ENCODE measurements at regions not wholly inside any gene's neighbourhood (a gene's known extent, or its start where the extent isn't known, plus 50 kb on each side); places are given as distances from the start of the nearest gene placed in this dataset.
A peak's percentile ranks its signal among the peaks of the same experiment; 100 is the strongest.

GRCh38 chr5:133905424-133905823 lies 63.0 kb downstream of the C5orf15 start:
- TF ChIP-seq POU2F2 (IDR thresholded peaks at IDR 0.05; ENCODE audit: low read depth, low read length) (no peak), POLR2A (IDR thresholded peaks at IDR 0.05; ENCODE audit: low read depth, low read length) (no peak), POLR2AphosphoS5 (IDR thresholded peaks at IDR 0.05; ENCODE audit: low read depth, low read length) (no peak), TAF1 (IDR thresholded peaks at IDR 0.05; ENCODE audit: low read depth, low read length) (no peak), PAX5 (IDR thresholded peaks at IDR 0.05; ENCODE audit: insufficient read depth, low read length, severe bottlenecking) (no peak), SPI1 (IDR thresholded peaks at IDR 0.05; ENCODE audit: low read depth, low read length) (no peak)
- DNase-seq (ENCODE audit: insufficient read length, low spot score) (no peak), FAIRE-seq (no peak)

DNA sequence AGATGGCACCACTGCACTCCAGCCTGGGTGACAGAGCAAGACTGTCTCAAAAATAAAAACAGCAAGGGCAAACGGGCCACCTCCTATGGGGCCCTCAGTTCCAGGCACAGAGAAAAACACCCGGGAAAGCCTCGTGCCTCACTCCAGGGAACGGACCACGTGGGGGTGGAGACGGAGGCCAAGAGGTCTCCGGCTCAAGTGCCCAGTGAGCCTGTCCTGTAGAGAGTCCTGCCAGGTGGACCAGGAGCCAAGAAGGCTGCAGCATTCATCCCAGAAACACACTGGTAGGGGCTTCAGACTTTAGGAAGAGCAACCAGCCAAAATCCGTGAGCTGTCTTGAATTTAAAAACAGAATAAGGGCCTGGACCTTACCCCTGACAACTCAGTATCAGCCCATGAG lies 63.8 kb downstream of the C5orf15 start:
- FAIRE-seq (no peak), DNase-seq (ENCODE audit: insufficient read length, low spot score) (no peak)
- TF ChIP-seq TAF1 (IDR thresholded peaks at IDR 0.05; ENCODE audit: low read depth, low read length) (no peak), PAX5 (IDR thresholded peaks at IDR 0.05; ENCODE audit: insufficient read depth, low read length, severe bottlenecking) (no peak), POLR2AphosphoS5 (IDR thresholded peaks at IDR 0.05; ENCODE audit: low read depth, low read length) (no peak), SPI1 (IDR thresholded peaks at IDR 0.05; ENCODE audit: low read depth, low read length) (no peak), POU2F2 (IDR thresholded peaks at IDR 0.05; ENCODE audit: low read depth, low read length) (no peak), POLR2A (IDR thresholded peaks at IDR 0.05; ENCODE audit: low read depth, low read length) (no peak)

- no peak for DNase-seq (ENCODE audit: insufficient read length, low spot score)
- TF ChIP-seq POLR2A (IDR thresholded peaks at IDR 0.05; ENCODE audit: low read depth, low read length), result no peak
- TF ChIP-seq TAF1 (IDR thresholded peaks at IDR 0.05; ENCODE audit: low read depth, low read length), result no peak
- TF ChIP-seq SPI1 (IDR thresholded peaks at IDR 0.05; ENCODE audit: low read depth, low read length), result no peak
- no peak for TF ChIP-seq PAX5 (IDR thresholded peaks at IDR 0.05; ENCODE audit: insufficient read depth, low read length, severe bottlenecking)
- TF ChIP-seq POU2F2 (IDR thresholded peaks at IDR 0.05; ENCODE audit: low read depth, low read length), result no peak
- no peak for TF ChIP-seq POLR2AphosphoS5 (IDR thresholded peaks at IDR 0.05; ENCODE audit: low read depth, low read length)
- no peak for FAIRE-seq
Observed at GRCh38 chr5:133902511-133903118, 65.8 kb downstream of the C5orf15 start.

DNA sequence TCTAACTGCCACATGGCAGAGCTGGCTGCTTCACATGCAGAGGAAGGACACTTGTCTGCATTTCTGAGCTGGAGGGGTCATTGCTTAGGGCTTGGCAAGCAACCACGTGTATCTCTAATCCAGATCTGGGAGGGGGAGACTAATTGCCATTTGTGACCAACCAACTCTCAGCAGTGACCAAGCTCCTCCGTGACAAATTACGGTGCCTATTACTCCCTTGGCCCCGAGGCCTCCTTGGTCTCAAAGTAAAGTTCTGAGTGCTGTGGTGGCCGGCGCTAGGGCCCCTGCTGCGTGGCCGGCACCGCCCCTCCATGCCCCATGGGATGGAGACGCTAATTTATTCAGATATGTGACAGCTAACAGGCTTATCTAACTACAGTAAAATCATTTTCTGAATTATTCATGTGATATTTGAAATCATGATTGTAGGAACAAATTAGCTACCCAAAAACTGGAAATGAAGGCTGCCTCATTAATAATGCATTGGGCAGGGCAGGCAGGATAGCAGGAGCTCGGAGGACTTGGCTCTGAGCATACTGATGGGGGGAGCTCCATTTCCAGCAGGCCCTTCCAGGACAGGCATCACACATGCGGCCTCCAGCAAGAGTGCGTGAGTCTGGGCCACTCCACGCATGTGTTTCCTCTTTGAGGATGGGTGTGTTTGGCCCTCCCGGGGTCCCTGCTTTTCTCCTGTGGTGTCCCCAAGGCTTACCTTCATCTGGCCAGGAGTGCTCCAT lies 67.7 kb downstream of the C5orf15 start:
- FAIRE-seq (no peak), DNase-seq (ENCODE audit: insufficient read length, low spot score) (no peak)
- TF ChIP-seq PAX5 (IDR thresholded peaks at IDR 0.05; ENCODE audit: insufficient read depth, low read length, severe bottlenecking) (no peak), POLR2AphosphoS5 (IDR thresholded peaks at IDR 0.05; ENCODE audit: low read depth, low read length) (no peak), SPI1 (IDR thresholded peaks at IDR 0.05; ENCODE audit: low read depth, low read length) (no peak), TAF1 (IDR thresholded peaks at IDR 0.05; ENCODE audit: low read depth, low read length) (no peak), POLR2A (IDR thresholded peaks at IDR 0.05; ENCODE audit: low read depth, low read length) (no peak), POU2F2 (IDR thresholded peaks at IDR 0.05; ENCODE audit: low read depth, low read length) (no peak)

DNA sequence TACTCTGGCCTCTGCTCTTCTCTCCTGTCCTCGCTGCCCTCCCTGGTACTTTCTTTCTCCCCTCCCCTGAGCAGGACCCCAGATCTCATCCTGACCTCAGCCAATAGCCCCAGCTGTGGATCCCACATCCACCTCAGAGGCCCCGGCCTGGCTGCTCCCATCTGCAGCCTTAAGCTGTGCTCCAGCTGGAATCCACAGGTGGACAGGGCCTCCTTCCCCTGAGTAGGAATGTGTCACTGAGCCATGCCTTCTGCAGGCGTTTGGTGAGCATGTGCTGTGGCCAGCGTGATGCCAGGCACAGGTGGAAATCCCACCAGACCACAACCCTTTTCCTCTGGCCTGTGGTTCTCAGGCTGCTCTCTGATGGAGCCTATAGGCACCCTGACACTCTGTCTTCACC lies 68.9 kb downstream of the C5orf15 start:
- TF ChIP-seq TAF1 (IDR thresholded peaks at IDR 0.05; ENCODE audit: low read depth, low read length), result no peak
- TF ChIP-seq POLR2AphosphoS5 (IDR thresholded peaks at IDR 0.05; ENCODE audit: low read depth, low read length), result no peak
- no peak for TF ChIP-seq SPI1 (IDR thresholded peaks at IDR 0.05; ENCODE audit: low read depth, low read length)
- TF ChIP-seq PAX5 (IDR thresholded peaks at IDR 0.05; ENCODE audit: insufficient read depth, low read length, severe bottlenecking), result no peak
- TF ChIP-seq POU2F2 (IDR thresholded peaks at IDR 0.05; ENCODE audit: low read depth, low read length), result no peak
- no peak for TF ChIP-seq POLR2A (IDR thresholded peaks at IDR 0.05; ENCODE audit: low read depth, low read length)
- no peak for DNase-seq (ENCODE audit: insufficient read length, low spot score)
- no peak for FAIRE-seq

- FAIRE-seq (no peak), DNase-seq (ENCODE audit: insufficient read length, low spot score) (no peak)
Observed at GRCh38 chr5:133898440-133898839, 70.0 kb downstream of the C5orf15 start.

GRCh38 chr5:133897431-133897830 lies 71.0 kb downstream of the C5orf15 start:
- DNase-seq (ENCODE audit: insufficient read length, low spot score) (no peak), FAIRE-seq (peak; percentile 91)
- TF ChIP-seq TAF1 (IDR thresholded peaks at IDR 0.05; ENCODE audit: low read depth, low read length) (no peak), POLR2AphosphoS5 (IDR thresholded peaks at IDR 0.05; ENCODE audit: low read depth, low read length) (no peak), POU2F2 (IDR thresholded peaks at IDR 0.05; ENCODE audit: low read depth, low read length) (no peak), SPI1 (IDR thresholded peaks at IDR 0.05; ENCODE audit: low read depth, low read length) (no peak), POLR2A (IDR thresholded peaks at IDR 0.05; ENCODE audit: low read depth, low read length) (no peak), PAX5 (IDR thresholded peaks at IDR 0.05; ENCODE audit: insufficient read depth, low read length, severe bottlenecking) (no peak)

More at GRCh38 chr5:133898440-133898839, 70.0 kb downstream of the C5orf15 start:
- no peak for TF ChIP-seq SPI1 (IDR thresholded peaks at IDR 0.05; ENCODE audit: low read depth, low read length)
- TF ChIP-seq POU2F2 (IDR thresholded peaks at IDR 0.05; ENCODE audit: low read depth, low read length), result no peak
- TF ChIP-seq POLR2AphosphoS5 (IDR thresholded peaks at IDR 0.05; ENCODE audit: low read depth, low read length), result no peak
- no peak for TF ChIP-seq POLR2A (IDR thresholded peaks at IDR 0.05; ENCODE audit: low read depth, low read length)
- TF ChIP-seq TAF1 (IDR thresholded peaks at IDR 0.05; ENCODE audit: low read depth, low read length), result no peak
- TF ChIP-seq PAX5 (IDR thresholded peaks at IDR 0.05; ENCODE audit: insufficient read depth, low read length, severe bottlenecking), result no peak

GRCh38 chr5:133896873-133897272 lies 71.6 kb downstream of the C5orf15 start:
- TF ChIP-seq SPI1 (IDR thresholded peaks at IDR 0.05; ENCODE audit: low read depth, low read length), result no peak
- TF ChIP-seq POLR2A (IDR thresholded peaks at IDR 0.05; ENCODE audit: low read depth, low read length), result no peak
- no peak for TF ChIP-seq PAX5 (IDR thresholded peaks at IDR 0.05; ENCODE audit: insufficient read depth, low read length, severe bottlenecking)
- no peak for TF ChIP-seq TAF1 (IDR thresholded peaks at IDR 0.05; ENCODE audit: low read depth, low read length)
- TF ChIP-seq POU2F2 (IDR thresholded peaks at IDR 0.05; ENCODE audit: low read depth, low read length), result no peak
- no peak for TF ChIP-seq POLR2AphosphoS5 (IDR thresholded peaks at IDR 0.05; ENCODE audit: low read depth, low read length)
- no peak for FAIRE-seq
- no peak for DNase-seq (ENCODE audit: insufficient read length, low spot score)
